Right atrium auricular region (tissue), 2 donors: ENCODE measurements at regions not wholly inside any gene's neighbourhood (a gene's known extent, or its start where the extent isn't known, plus 50 kb on each side); places are given as distances from the start of the nearest gene placed in this dataset.
"Not testable (repeated sequence)": the region's sequence is repeated elsewhere in the genome, so short reads cannot be mapped to it uniquely, and the experiment has no call there.

Experiments used
- DNase-seq: peaks from one replicate; pipeline ENCODE4 v3.0.0-alpha.2; 2019; ENCODE audit warnings: low spot score
- H3K27ac ChIP-seq, 2 donors: fragments of 200-600 bp; sonication (generic); 1 replicate in 1 of 2; 2 replicates in 1 of 2; pipeline ENCODE4 v1.5.1; 2016 to 2019
- H3K27me3 ChIP-seq, 2 donors: fragments of 200-600 bp; sonication (generic); one replicate each; pipeline versions ENCODE4 v1.5.1 to v1.6.0; 2017 to 2019
- H3K36me3 ChIP-seq: fragments of 200-600 bp; sonication (generic); one replicate; pipeline ENCODE4 v1.5.1; 2016
- H3K4me1 ChIP-seq, 2 donors: fragments of 200-600 bp; sonication (generic); one replicate each; pipeline versions ENCODE4 v1.5.1 to v1.6.0; 2017 to 2019
- H3K4me3 ChIP-seq, 2 donors: fragments of 200-600 bp; sonication (generic); 1 replicate in 1 of 2; 2 replicates in 1 of 2; pipeline ENCODE4 v1.5.1; 2017 to 2019; ENCODE audit warnings: mild to moderate bottlenecking in 1 of 2, moderate library complexity in 1 of 2
- H3K9me3 ChIP-seq, 2 donors: fragments of 200-600 bp; sonication (generic); one replicate each; pipeline ENCODE4 v1.5.1; 2019
- CTCF ChIP-seq, 2 donors: fragments of 200-600 bp; sonication (generic); IDR thresholded peaks; one replicate each; pipeline ENCODE4 v1.5.1; 2019; ENCODE audit warnings: antibody characterized with exemption in 2 of 2

- no peak overlapping the region for H3K27ac ChIP-seq
- H3K4me3 ChIP-seq = no peak overlapping the region
- no peaks in the 10 kb centered on the region for H3K4me1 ChIP-seq
- TF ChIP-seq CTCF (IDR thresholded peaks at IDR 0.05) = no peak
- H3K36me3 ChIP-seq = no peaks in the 10 kb centered on the region
- no peaks in the 10 kb centered on the region for H3K27me3 ChIP-seq
- H3K9me3 ChIP-seq = peaks cover 0 to 12% of the 10 kb centered on the region in 2 donors
- no peak for DNase-seq
These were observed 72.5 kb downstream of the LHX2 start for GRCh38 chr9:124084087-124084486.

- no peaks in the 10 kb centered on the region for H3K36me3 ChIP-seq
- no peaks in the 10 kb centered on the region for H3K27me3 ChIP-seq
- no peaks in the 10 kb centered on the region for H3K4me1 ChIP-seq
- H3K4me3 ChIP-seq = no peak overlapping the region
- no peak for TF ChIP-seq CTCF (IDR thresholded peaks at IDR 0.05)
- no peak for DNase-seq
- peaks cover 0 to 12% of the 10 kb centered on the region in 2 donors for H3K9me3 ChIP-seq
- no peak overlapping the region for H3K27ac ChIP-seq
These were observed 75.7 kb downstream of the LHX2 start for GRCh38 chr9:124087226-124087625.

DNA sequence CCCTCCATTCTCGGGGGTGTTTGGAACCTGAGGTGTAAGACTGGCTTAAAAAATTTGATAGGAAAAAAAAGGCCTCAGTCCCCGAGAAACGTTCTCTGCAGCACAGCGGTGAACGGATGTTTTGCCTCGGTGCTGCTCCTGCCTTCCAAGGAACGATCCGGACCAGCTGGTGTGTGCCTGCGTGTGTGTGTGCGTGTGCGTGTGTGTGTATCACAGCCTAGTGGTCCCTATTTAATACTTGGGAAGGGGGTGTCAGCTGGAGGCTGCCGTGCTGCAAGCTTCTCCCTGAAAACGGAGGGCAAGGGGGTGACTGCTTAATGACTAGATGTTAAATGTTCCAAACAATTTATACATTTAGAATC is 76.9 kb downstream of the LHX2 start:
- Histone ChIP-seq H3K27me3 (no peaks in the 10 kb centered on the region), H3K4me3 (no peak overlapping the region), H3K9me3 (peaks cover 0 to 12% of the 10 kb centered on the region in 2 donors), H3K4me1 (no peaks in the 10 kb centered on the region), H3K36me3 (no peaks in the 10 kb centered on the region), H3K27ac (no peak overlapping the region)
- no peak for TF ChIP-seq CTCF (IDR thresholded peaks at IDR 0.05)
- no peak for DNase-seq

DNA sequence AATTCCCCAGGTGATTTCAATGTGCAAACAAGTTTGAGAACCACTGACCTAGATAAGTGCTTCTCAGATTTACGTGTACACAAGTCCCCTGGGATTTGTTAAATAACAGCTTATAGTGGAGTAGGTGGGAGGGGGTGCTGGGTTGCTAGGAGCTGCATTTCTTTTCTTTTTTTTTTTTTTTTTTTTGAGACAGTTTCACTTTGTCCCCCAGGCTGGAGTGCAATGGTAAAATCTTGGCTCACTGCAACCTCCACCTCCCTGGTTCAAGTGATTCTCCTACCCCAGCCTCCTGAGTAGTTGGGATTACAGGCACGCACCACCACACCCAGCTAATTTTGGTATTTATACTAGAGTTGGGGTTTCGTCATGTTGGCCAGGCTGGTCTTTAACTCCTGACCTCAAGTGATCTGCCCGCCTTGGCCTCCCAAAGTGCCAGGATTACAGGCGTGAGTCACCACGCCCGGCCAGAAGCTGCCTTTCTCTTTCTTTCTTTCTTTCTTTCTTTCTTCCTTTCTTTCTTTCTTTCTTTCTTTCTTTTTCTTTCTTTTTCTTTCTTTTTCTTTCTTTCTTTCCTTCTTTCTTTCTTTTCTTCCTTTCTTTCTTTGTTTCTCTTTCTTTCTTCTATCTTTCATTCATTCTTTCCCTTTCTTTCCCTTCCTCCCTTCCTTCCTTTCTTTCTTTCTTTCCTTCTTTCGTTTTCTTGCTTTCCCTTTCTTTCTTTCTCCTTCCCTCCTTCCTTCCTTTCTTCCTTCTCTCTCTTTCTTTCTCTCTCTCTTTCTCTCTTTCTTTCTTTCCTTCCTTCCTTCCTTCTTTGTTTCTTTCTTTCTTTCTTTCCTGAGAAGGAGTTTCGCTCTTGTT is 78.3 kb downstream of the LHX2 start:
- H3K4me3 ChIP-seq, H3K36me3 ChIP-seq, H3K27me3 ChIP-seq, DNase-seq, H3K27ac ChIP-seq, H3K4me1 ChIP-seq: not testable (repeated sequence)
- peaks cover 0 to 12% of the 10 kb centered on the region in 2 donors for H3K9me3 ChIP-seq

- no peak for TF ChIP-seq CTCF (IDR thresholded peaks at IDR 0.05)
- H3K9me3 ChIP-seq = no peaks in the 10 kb centered on the region
- no peaks in the 10 kb centered on the region for H3K4me1 ChIP-seq
- no peak for DNase-seq
- no peak overlapping the region for H3K4me3 ChIP-seq
- no peak overlapping the region for H3K27ac ChIP-seq
- H3K36me3 ChIP-seq = no peaks in the 10 kb centered on the region
- H3K27me3 ChIP-seq = no peaks in the 10 kb centered on the region
These were observed 86.8 kb downstream of the LHX2 start for GRCh38 chr9:124098141-124098905.

DNA sequence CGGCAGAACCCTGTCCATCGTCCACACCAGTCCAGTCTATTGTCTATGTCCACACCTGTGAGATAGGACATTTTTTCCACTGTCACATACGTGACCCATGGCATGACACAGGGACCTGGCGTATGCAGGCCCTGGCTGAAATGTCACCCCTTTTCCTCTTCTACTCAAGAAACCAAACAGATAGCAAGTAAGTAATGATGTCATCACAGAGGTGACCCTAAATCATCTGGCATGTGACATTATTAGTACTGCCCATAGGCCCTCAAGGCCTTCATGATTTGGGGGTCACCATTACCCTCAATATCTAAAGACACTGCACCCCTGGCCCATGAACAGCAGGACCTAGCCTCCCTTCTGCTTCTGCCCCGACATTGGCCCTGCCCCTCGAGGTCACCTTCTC is 88.3 kb downstream of the LHX2 start:
- no peak for DNase-seq
- Histone ChIP-seq H3K27me3 (no peaks in the 10 kb centered on the region), H3K4me1 (no peaks in the 10 kb centered on the region), H3K27ac (no peak overlapping the region), H3K4me3 (no peak overlapping the region), H3K9me3 (no peaks in the 10 kb centered on the region), H3K36me3 (no peaks in the 10 kb centered on the region)
- no peak for TF ChIP-seq CTCF (IDR thresholded peaks at IDR 0.05)
